Small intestine (tissue), 7 donors: ENCODE measurements at regions not wholly inside any gene's neighbourhood (a gene's known extent, or its start where the extent isn't known, plus 50 kb on each side); places are given as distances from the start of the nearest gene placed in this dataset.
A peak's percentile ranks its signal among the peaks of the same experiment; 100 is the strongest.
"Not testable (repeated sequence)": the region's sequence is repeated elsewhere in the genome, so short reads cannot be mapped to it uniquely, and the experiment has no call there.

Experiments used
- DNase-seq, 2 donors: peaks; one replicate each; pipeline versions ENCODE4 v3.0.0 to v3.0.0-alpha.2; 2013
- FAIRE-seq: peaks from 2 replicates; lab custom pipeline; 2012; peaks lifted over from hg19 to GRCh38; lab: Jason Lieb, UNC
- H3K27ac ChIP-seq, 3 donors: one replicate each; pipeline ENCODE4 v1.5.1; 2013; ENCODE audit warnings: low read length in 2 of 3, mild to moderate bottlenecking in 2 of 3, control low read depth in 1 of 3, inconsistent platforms in 1 of 3, low read depth in 1 of 3, moderate library complexity in 1 of 3
- H3K27me3 ChIP-seq, 3 donors: one replicate each; pipeline ENCODE4 v1.6.1; 2013; ENCODE audit warnings: low read length in 3 of 3, inconsistent platforms in 1 of 3; ENCODE audit not compliant: control insufficient read depth in 3 of 3, insufficient read depth in 3 of 3
- H3K36me3 ChIP-seq, 3 donors: one replicate each; pipeline ENCODE4 v1.6.1; 2013; ENCODE audit warnings: low read length in 3 of 3, inconsistent platforms in 1 of 3, low read depth in 1 of 3, mild to moderate bottlenecking in 1 of 3, moderate library complexity in 1 of 3; ENCODE audit not compliant: control insufficient read depth in 3 of 3, insufficient read depth in 2 of 3
- H3K4me1 ChIP-seq, 3 donors: one replicate each; pipeline ENCODE4 v1.6.1; 2013; ENCODE audit warnings: low read length in 2 of 3, inconsistent platforms in 1 of 3, low read depth in 1 of 3, mild to moderate bottlenecking in 1 of 3, moderate library complexity in 1 of 3; ENCODE audit not compliant: control insufficient read depth in 3 of 3, insufficient read depth in 2 of 3
- H3K4me3 ChIP-seq, 3 donors: one replicate each; pipeline ENCODE4 v1.5.1; 2013; ENCODE audit warnings: low read length in 3 of 3, control low read depth in 1 of 3, inconsistent platforms in 1 of 3, low read depth in 1 of 3, mild to moderate bottlenecking in 1 of 3, moderate library complexity in 1 of 3
- H3K9me3 ChIP-seq, 2 donors: one replicate each; pipeline ENCODE4 v1.6.1; 2013; ENCODE audit warnings: low read depth in 1 of 2, low read length in 1 of 2; ENCODE audit not compliant: control insufficient read depth in 2 of 2, insufficient read depth in 1 of 2
- WGBS, 3 donors: extraction: QIAGEN DNeasy Blood & Tissue Kit; methylation state at CpG; one replicate each; pipeline ENCODE4 v1.1.7; 2013; 5-methylcytosine and 5-hydroxymethylcytosine counted together
- donor health status: healthy with polysubstance abuse.
- donor health status: control.
- donor health status: control.
- donor health status: Bipolar disorder and iron deficiency.
- donor health status: healthy.

- Histone ChIP-seq H3K4me1 (no peaks in the 10 kb centered on the region), H3K27me3 (no peaks in the 10 kb centered on the region), H3K27ac (no peak overlapping the region), H3K4me3 (no peak overlapping the region), H3K36me3 (no peaks in the 10 kb centered on the region), H3K9me3 (peaks cover 0 to 24% of the 10 kb centered on the region in 2 donors)
- peak in 1 of 2 donors; percentile 1 for DNase-seq
- 13 to 14% (median 14%) methylated on average over 4 of the region's 4 CpGs for WGBS, 3 donors
- FAIRE-seq: no peak
These were observed 128.3 kb downstream of the MAGEE1 start for GRCh38 chrX:76555816-76556215.

- H3K27me3 ChIP-seq, H3K4me3 ChIP-seq, DNase-seq, H3K4me1 ChIP-seq, H3K9me3 ChIP-seq, H3K36me3 ChIP-seq, H3K27ac ChIP-seq, FAIRE-seq: not testable (repeated sequence)
- WGBS, 3 donors: 56 to 70% (median 58%) methylated on average over 5 of the region's 5 CpGs
These were observed 137.3 kb downstream of the MAGEE1 start for GRCh38 chrX:76564842-76565241.

GRCh38 chrX:76605390-76605789, 177.9 kb downstream of the MAGEE1 start:
- Histone ChIP-seq H3K27me3 (no peaks in the 10 kb centered on the region), H3K27ac (no peak overlapping the region), H3K4me1 (no peaks in the 10 kb centered on the region), H3K4me3 (no peak overlapping the region), H3K36me3 (no peaks in the 10 kb centered on the region), H3K9me3 (peaks cover 0 to 5% of the 10 kb centered on the region in 2 donors)
- DNase-seq (no peak), FAIRE-seq (peak; percentile 57)
- WGBS, 3 donors: 57 to 69% (median 58%) methylated on average over 1 of the region's 1 CpG

- Histone ChIP-seq H3K27ac (no peak overlapping the region), H3K9me3 (peaks cover 0 to 18% of the 10 kb centered on the region in 2 donors), H3K4me1 (no peaks in the 10 kb centered on the region), H3K27me3 (no peaks in the 10 kb centered on the region), H3K36me3 (no peaks in the 10 kb centered on the region), H3K4me3 (no peak overlapping the region)
- DNase-seq (no peak), FAIRE-seq (no peak)
- WGBS, 3 donors: 71 to 92% (median 89%) methylated on average over 3 of the region's 3 CpGs
These were observed 189.5 kb downstream of the MAGEE1 start for GRCh38 chrX:76617020-76617419.

GRCh38 chrX:76643590-76643989, 216.1 kb downstream of the MAGEE1 start:
- H3K27me3 ChIP-seq: no peaks in the 10 kb centered on the region
- H3K9me3 ChIP-seq: peaks cover 0 to 18% of the 10 kb centered on the region in 2 donors
- DNase-seq: no peak
- no peak overlapping the region for H3K27ac ChIP-seq
- H3K36me3 ChIP-seq: no peaks in the 10 kb centered on the region
- WGBS, 3 donors: 13 to 35% (median 24%) methylated on average over 2 of the region's 2 CpGs
- H3K4me1 ChIP-seq: no peaks in the 10 kb centered on the region
- no peak overlapping the region for H3K4me3 ChIP-seq
- no peak for FAIRE-seq

GRCh38 chrX:76651369-76651768, 223.9 kb downstream of the MAGEE1 start:
- H3K9me3 ChIP-seq, H3K27me3 ChIP-seq, H3K4me3 ChIP-seq, H3K36me3 ChIP-seq, FAIRE-seq, H3K27ac ChIP-seq, H3K4me1 ChIP-seq, DNase-seq: not testable (repeated sequence)
- WGBS, 3 donors: 37 to 55% (median 52%) methylated on average over 3 of the region's 3 CpGs

GRCh38 chrX:76657499-76657898, 230.0 kb downstream of the MAGEE1 start:
- Histone ChIP-seq H3K9me3 (no peaks in the 10 kb centered on the region), H3K4me1 (no peaks in the 10 kb centered on the region), H3K27me3 (no peaks in the 10 kb centered on the region), H3K27ac (no peak overlapping the region), H3K4me3 (no peak overlapping the region), H3K36me3 (no peaks in the 10 kb centered on the region)
- FAIRE-seq: no peak
- no peak for DNase-seq
